Smooth muscle cell (in vitro differentiated cells): ENCODE measurements at regions not wholly inside any gene's neighbourhood (a gene's known extent, or its start where the extent isn't known, plus 50 kb on each side); places are given as distances from the start of the nearest gene placed in this dataset.

Experiments used
- DNase-seq: peaks from one replicate; lab custom pipeline; 2025; ENCODE audit not compliant: unreplicated experiment; lab: John Stamatoyannopoulos, UW
- H2AFZ ChIP-seq: fragments of 200-600 bp; sonication (generic); 2 replicates; pipeline ENCODE4 v1.6.0; 2016; ENCODE audit warnings: antibody characterized with exemption, low read depth, mild to moderate bottlenecking
- H3F3A ChIP-seq: fragments of 200-600 bp; sonication (generic); 2 replicates; pipeline ENCODE4 v1.6.0; 2017; ENCODE audit warnings: antibody characterized with exemption, low read depth
- H3K27ac ChIP-seq: fragments of 200-600 bp; sonication (generic); 2 replicates; pipeline ENCODE4 v1.5.1; 2016; ENCODE audit warnings: low read depth, mild to moderate bottlenecking
- H3K27me3 ChIP-seq: fragments of 200-600 bp; sonication (generic); 2 replicates; pipeline ENCODE4 v1.6.1; 2016; ENCODE audit warnings: low read depth, mild to moderate bottlenecking
- H3K36me3 ChIP-seq: fragments of 200-600 bp; sonication (generic); 2 replicates; pipeline ENCODE4 v1.5.1; 2016; ENCODE audit warnings: low read depth
- H3K4me1 ChIP-seq: fragments of 200-600 bp; sonication (generic); 2 replicates; pipeline ENCODE4 v1.5.1; 2016; ENCODE audit warnings: low read depth
- H3K4me2 ChIP-seq: fragments of 200-600 bp; sonication (generic); 2 replicates; pipeline ENCODE4 v1.6.0; 2016; ENCODE audit warnings: mild to moderate bottlenecking
- H3K4me3 ChIP-seq: fragments of 200-600 bp; sonication (generic); 2 replicates; pipeline ENCODE4 v1.5.1; 2016; ENCODE audit warnings: mild to moderate bottlenecking
- H3K79me2 ChIP-seq: fragments of 200-600 bp; sonication (generic); 2 replicates; pipeline ENCODE4 v1.6.0; 2016; ENCODE audit warnings: low read depth, mild to moderate bottlenecking
- H3K9ac ChIP-seq: fragments of 200-600 bp; sonication (generic); 2 replicates; pipeline ENCODE4 v1.6.0; 2016; ENCODE audit warnings: low read depth
- H3K9me3 ChIP-seq: fragments of 200-600 bp; sonication (generic); replicated peaks from 2 replicates; pipeline ENCODE4 v1.5.1; 2016; ENCODE audit warnings: low read depth
- H4K20me1 ChIP-seq: fragments of 200-600 bp; sonication (generic); 2 replicates; pipeline ENCODE4 v1.6.0; 2016; ENCODE audit warnings: low read depth
- CTCF ChIP-seq: fragments of 200-600 bp; sonication (generic); IDR thresholded peaks from 2 replicates; pipeline ENCODE4 v1.5.1; 2017; ENCODE audit warnings: borderline replicate concordance, mild to moderate bottlenecking, antibody characterized with exemption; ENCODE audit not compliant: insufficient read depth, poor library complexity, severe bottlenecking
- WGBS: methylation state at CpG from one replicate; pipeline ENCODE4 v1.1.7; 2016; ENCODE audit warnings: low lambda C conversion rate; 5-methylcytosine and 5-hydroxymethylcytosine counted together

GRCh38 chr11:130637566-130637965 is 189.1 kb downstream of the ADAMTS15 start:
- H3K9me3 ChIP-seq: no peaks in the 10 kb centered on the region
- H3K79me2 ChIP-seq: no peaks in the 10 kb centered on the region
- peaks cover 12% of the 10 kb centered on the region for H3F3A ChIP-seq
- H3K27me3 ChIP-seq: no peaks in the 10 kb centered on the region
- WGBS: 91% methylated on average over 7 of the region's 7 CpGs
- peak overlapping the region; percentile 20 for H3K4me2 ChIP-seq
- H4K20me1 ChIP-seq: no peaks in the 10 kb centered on the region
- no peak overlapping the region for H3K4me3 ChIP-seq
- H3K9ac ChIP-seq: no peak overlapping the region
- no peak overlapping the region for H2AFZ ChIP-seq
- H3K27ac ChIP-seq: peak overlapping the region; percentile 46
- no peaks in the 10 kb centered on the region for H3K4me1 ChIP-seq
- H3K36me3 ChIP-seq: no peaks in the 10 kb centered on the region
- no peak for DNase-seq
- no peak for TF ChIP-seq CTCF

- no peaks in the 10 kb centered on the region for H3K9me3 ChIP-seq
- no peaks in the 10 kb centered on the region for H3K36me3 ChIP-seq
- no peak for TF ChIP-seq CTCF
- peaks cover 12% of the 10 kb centered on the region for H3F3A ChIP-seq
- H3K4me1 ChIP-seq: no peaks in the 10 kb centered on the region
- H3K27me3 ChIP-seq: no peaks in the 10 kb centered on the region
- no peaks in the 10 kb centered on the region for H4K20me1 ChIP-seq
- 39% methylated on average over 5 of the region's 5 CpGs for WGBS
- DNase-seq: no peak
- H3K27ac ChIP-seq: no peak overlapping the region
- H2AFZ ChIP-seq: no peak overlapping the region
- no peak overlapping the region for H3K4me3 ChIP-seq
- H3K4me2 ChIP-seq: no peak overlapping the region
- no peak overlapping the region for H3K9ac ChIP-seq
- H3K79me2 ChIP-seq: no peaks in the 10 kb centered on the region
These were observed 189.6 kb downstream of the ADAMTS15 start for GRCh38 chr11:130638033-130638432.

- H3K36me3 ChIP-seq: no peaks in the 10 kb centered on the region
- TF ChIP-seq CTCF: no peak
- H3K9me3 ChIP-seq: no peaks in the 10 kb centered on the region
- no peak overlapping the region for H3K27ac ChIP-seq
- H3F3A ChIP-seq: peaks cover 9% of the 10 kb centered on the region
- H4K20me1 ChIP-seq: no peaks in the 10 kb centered on the region
- 98% methylated on average over 3 of the region's 3 CpGs for WGBS
- H3K4me3 ChIP-seq: no peak overlapping the region
- H3K79me2 ChIP-seq: no peaks in the 10 kb centered on the region
- no peak overlapping the region for H2AFZ ChIP-seq
- no peak overlapping the region for H3K4me2 ChIP-seq
- no peak overlapping the region for H3K9ac ChIP-seq
- H3K4me1 ChIP-seq: no peaks in the 10 kb centered on the region
- H3K27me3 ChIP-seq: no peaks in the 10 kb centered on the region
- DNase-seq: no peak
These were observed 190.2 kb downstream of the ADAMTS15 start for GRCh38 chr11:130638624-130639023.

- no peaks in the 10 kb centered on the region for H3K27me3 ChIP-seq
- no peaks in the 10 kb centered on the region for H4K20me1 ChIP-seq
- WGBS: 100% methylated on average over 2 of the region's 2 CpGs
- H3K9me3 ChIP-seq: no peaks in the 10 kb centered on the region
- H3K9ac ChIP-seq: no peak overlapping the region
- no peak overlapping the region for H3K27ac ChIP-seq
- TF ChIP-seq CTCF: no peak
- H3K4me1 ChIP-seq: no peaks in the 10 kb centered on the region
- H3K4me2 ChIP-seq: no peak overlapping the region
- H2AFZ ChIP-seq: no peak overlapping the region
- no peak overlapping the region for H3K4me3 ChIP-seq
- DNase-seq: no peak
- H3F3A ChIP-seq: peaks cover 8% of the 10 kb centered on the region
- no peaks in the 10 kb centered on the region for H3K36me3 ChIP-seq
- H3K79me2 ChIP-seq: no peaks in the 10 kb centered on the region
These were observed 190.9 kb downstream of the ADAMTS15 start for GRCh38 chr11:130639369-130639768.
